Hematopoietic multipotent progenitor cell treated with erythropoietin and hydrocortisone succinate and interleukin-3 and kit ligand, for 8 days (in vitro differentiated cells): ENCODE measurements at regions not wholly inside any gene's neighbourhood (a gene's known extent, or its start where the extent isn't known, plus 50 kb on each side); places are given as distances from the start of the nearest gene placed in this dataset.

Experiments used
- DNase-seq: peaks from one replicate; pipeline ENCODE4 v3.0.0-alpha.2; 2015

DNA sequence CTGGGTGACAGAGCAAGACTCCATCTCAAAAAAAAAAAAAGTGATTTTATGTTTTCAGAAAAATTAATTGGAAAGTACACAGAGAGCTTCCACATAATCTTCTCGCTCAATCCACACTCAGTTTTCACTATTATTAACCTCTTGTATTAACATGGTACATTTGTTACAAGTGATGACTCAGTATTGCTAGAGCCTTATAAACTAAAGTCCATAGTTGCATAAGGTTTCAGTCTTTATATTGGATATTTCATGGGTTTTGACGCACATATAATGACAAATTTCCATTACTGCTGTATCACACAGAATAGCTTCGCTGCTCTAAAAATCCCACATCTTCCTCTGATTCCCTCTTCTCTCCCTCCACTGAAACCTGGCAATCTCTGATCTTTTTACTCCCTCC, 603.5 kb downstream of the XIRP2 start:
- DNase-seq: no peak

DNA sequence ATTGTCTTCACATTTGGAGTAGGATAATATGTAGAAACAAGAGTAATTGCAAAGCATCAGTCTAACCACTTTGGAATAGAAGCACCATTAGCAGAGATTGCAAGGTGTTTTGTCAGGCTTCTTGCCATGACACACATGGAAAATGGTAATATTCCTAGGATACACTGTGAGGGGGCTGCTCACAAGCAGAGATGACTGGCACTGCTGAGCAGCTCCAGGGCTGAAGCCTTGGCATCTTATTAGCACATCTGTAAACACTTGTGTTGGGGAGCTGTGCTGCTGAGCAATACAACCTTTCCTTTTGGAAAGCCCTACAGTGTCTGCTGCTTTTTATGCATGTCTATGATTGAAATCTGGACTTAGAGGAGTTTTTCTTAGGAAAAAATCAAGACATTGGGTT, 602.2 kb downstream of the XIRP2 start:
- DNase-seq: no peak

DNA sequence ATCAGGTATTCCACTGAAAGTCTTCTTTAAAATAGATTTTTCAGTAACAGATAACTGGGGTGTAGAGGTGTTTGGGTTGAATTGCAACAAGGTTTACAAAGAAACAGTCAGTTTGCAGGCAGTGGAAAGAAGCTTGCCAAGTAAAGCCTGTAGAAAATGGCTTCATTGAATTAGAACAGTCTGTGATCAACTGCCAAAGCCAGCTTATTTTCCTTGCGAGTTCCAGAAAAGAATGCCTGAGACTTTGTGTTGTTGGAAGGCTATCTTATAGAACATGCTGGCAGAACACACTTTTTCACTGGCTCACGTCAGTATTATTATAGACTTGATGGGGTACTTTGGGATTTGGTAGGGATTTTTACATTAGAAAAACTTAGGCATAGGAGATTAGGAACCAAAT, 601.0 kb downstream of the XIRP2 start:
- no peak for DNase-seq

DNA sequence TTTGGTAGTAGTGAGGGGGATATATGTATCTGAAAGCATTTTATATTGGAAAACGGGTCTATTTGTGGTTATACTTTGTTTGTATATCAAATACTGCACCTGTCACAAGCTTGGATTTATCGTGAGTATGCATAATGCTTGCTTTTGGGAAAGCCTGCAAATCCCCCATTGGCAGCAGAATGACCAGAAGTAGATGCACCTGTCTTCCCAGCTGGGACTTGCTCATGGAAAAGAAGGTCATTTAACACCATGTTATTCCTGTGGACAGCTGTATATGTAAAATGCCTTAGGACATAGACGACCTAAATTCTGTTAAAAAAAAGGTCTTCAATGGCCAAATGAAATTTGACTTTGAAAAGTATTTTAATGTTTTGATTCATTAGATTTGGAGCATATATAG, 599.4 kb downstream of the XIRP2 start:
- DNase-seq: no peak

DNA sequence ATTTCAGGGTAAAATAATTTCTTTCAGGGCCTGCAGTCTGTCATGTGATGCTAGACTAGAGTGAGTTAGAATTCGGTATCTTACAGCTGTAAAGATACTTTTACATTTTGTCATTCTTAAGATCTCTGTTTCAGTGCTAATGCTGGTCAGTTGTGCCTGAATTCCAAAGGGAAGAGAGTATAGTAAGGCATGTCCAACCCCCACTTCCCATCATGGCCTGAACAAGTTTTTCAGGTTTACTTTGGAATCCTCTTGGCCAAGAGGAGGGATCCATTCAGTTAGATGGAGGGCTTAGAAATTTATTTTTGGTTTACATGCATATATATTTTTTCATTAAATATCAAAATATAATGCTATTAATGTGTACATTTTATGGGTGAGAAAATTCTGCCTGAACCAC, 596.6 kb downstream of the XIRP2 start:
- no peak for DNase-seq

DNA sequence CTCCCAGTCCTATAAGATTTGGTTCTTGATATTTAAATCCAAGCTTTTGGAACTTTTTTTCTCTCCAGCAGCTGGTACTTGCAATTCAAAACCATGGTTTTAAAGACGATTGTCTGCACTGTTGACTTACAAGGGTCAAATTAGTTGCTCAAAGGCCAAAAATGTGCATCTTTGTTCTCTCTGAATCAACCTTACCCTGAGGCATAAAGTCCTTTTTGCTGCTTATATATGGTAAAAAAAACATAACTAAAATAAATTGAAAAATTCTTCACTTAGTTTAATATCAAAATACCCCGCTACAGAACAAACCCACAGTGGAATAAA, 592.7 kb downstream of the XIRP2 start:
- DNase-seq: no peak

DNA sequence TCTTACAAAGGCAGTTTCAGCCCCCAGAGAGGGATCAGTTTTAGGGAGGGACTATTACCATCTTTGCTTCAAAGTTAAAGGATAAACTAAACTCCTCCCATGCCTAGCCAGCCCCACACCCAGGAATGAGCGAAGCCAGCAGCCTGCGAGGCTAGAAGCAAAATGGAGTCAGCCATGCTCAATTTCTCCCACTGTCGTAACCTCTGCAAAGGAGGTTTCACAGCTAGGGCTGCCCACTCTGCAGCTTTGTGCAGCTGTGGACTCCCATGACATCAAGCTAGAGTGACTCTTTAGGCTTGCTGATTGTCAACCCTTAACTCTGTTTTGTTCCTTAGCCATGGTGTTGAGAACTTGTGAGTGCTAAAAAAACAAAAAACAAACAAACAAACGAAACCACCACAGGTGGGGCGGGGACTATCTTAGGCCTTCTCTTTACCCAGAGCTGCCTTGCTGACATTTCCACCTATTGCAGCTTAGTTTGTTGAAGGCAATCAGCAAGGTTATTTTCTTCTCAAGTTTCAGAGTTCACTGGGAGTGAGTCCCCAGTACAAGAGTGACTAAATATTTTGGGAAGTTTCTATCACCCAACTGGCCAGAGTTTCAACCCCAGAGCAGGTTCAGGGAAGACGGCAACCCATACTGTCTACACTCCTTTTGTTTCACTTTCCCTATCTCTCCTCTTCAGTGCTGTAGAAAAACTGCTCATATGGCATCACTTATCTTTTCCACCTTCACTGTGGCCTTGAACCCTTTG, 592.1 kb downstream of the XIRP2 start:
- DNase-seq: no peak

DNA sequence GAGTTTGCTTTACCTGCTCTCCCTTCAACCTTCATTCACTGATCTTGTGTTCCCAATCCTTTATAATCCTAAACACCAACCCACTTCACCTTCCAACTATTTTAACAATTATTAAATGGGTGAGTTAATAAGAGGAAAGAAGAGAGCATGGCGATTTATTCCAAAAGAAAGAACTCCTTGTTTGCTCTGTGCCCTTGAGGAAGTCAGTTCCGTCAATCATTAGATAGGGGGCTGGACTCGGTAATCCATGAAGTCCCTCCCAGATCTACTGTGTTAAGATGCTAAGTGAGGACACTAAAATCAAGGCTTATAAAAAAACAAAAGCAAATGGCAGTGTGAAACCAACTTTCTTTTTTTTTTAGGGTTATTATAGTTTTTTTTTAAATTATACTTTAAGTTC, 589.9 kb downstream of the XIRP2 start:
- no peak for DNase-seq

DNA sequence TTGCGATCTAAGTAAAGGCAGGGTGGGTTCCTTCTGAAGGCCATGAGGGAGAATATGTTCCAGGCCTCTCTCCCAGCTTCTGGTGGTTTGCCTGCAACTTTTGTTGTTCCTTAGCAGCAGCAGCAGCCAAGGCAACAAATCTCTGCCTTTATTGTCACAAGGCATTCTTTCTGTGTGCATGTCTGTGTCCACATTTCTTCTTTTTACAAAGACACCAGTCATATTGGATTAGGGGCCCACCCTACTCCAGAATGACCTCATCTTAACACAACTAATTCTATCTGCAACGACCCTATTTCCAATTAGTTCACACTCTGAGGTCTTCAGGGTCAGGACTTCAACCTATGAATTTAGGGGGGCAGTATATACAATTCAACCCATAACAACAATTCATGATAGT, 587.5 kb downstream of the XIRP2 start:
- DNase-seq: no peak

DNA sequence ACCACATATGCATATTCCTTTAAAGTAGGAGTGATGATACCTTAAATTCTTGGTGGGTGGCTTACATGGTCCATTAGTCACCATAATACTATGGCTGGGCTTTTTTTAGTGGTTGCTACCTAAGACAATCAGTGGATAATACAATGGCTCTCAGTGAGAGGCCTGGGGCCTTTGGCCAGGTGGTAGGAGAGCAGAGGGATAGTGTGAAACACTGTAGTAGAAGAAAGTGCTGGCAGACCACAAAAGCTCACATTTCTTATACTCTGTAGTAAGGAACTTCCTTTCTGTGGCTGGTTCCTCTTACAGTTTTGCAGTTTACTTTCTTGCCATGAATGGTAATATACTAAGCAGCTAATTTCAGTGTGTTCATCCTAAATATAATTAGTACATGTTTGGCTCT, 583.5 kb downstream of the XIRP2 start:
- no peak for DNase-seq

DNA sequence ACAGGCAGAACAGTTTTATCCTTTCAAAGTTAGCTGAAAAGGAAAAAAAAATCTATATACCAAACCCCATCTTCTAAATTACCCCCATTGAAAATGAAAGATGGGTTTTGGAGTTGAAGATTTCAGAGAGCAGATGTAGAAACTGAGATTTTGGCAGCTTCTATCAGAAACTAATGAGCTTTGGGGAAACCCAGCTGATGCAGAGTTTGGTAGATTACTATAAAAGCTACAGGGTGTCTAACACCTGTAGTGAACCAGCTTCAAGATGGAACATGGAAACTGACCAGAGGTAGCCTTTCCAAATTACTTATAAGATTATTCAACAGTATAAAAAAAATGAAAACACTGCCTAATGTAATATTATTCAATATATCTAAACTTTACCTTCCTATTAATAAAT, 583.1 kb downstream of the XIRP2 start:
- DNase-seq: no peak

DNA sequence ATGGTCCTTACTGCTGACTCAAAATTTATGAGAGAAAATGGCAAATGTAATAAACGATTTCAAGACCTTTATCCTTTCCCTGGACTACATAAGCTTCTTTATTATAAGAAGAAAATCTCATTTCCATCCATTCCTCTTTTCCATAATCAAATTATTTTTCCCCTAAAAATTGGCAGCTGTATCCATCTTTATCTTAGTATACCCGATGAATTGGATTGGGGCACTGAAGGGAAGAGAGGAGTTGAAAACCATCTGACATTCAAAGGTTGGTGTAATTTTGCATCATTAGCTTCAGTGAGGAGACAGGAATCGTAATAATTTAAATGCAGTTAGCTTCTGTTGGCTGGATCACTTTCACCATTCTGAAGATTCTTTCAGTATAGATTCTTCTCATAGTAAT, 574.1 kb downstream of the XIRP2 start:
- DNase-seq: no peak

DNA sequence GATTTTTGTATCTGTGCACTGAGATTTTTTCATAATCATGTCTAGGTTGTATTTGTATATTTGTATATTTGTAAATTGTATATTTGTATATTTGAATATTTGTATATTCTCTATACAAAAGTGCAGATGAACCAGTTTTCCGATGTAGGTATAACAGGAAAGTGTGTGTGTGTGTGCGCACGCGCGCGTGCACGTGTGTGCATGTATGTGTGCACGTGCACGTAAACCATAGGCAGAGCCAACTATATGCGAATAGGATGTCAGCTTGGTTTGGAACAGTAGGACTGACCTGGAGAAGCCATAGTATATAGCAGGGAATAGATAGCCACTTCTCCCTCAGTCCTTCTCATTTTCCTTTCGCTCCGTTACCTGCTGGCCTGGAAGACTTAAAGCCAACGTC, 565.8 kb downstream of the XIRP2 start:
- no peak for DNase-seq

DNA sequence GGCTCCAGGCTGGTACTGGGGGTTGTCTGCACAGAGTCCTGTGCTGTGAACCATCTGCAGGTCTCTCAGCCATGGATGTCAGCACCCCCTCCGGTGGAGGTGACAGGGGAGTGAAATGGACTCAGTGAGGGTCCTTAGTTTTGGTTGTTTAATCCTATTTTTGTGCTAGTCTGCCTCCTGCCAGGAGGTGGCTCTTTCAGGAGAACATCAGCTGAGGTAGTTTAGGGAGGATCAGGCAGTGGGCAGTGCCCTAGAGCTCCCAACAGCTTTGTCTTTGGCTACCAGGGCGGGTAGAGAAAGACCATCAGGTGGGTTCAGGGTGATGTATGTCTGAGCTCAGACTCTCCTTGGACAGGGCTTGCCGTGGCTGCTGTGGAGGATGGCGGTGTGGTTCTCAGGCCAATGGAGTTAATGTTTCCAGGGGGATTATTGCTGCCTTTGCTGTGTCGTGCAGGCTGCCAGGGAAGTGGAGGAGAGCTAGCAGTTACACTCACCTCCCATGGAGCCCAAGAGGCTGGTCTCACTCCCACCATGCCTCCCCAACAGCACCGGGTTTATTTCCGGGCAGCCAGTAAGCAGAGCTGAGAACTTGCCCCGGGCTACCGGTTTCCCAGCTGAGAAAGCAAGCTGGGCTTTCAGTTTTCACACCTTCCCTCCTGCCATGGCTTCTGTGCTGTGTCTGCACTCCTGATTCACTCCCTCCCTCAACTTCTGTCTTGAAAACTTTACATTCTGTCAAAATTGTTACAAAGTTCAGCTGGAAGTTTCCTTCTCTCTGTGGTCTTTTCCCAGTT, 563.4 kb downstream of the XIRP2 start:
- DNase-seq: no peak

DNA sequence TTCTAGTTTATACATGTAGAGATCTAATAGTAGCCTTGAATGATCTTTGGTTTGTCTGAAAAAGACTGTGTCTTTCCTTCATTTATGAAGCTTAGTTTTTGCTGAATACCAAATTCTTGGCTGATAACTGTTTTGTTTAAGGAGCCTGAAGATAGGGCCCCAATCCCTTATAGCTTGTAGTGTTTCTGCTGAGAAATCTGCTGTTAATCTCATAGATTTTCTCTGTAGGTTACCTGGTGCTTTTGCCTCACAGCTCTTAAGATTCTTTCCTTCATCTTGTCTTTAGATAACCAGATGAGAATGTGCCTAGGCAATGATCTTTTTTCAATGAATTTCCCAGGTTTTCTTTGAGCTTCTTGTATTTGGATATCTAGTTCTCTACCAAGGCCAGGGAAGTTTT, 562.1 kb downstream of the XIRP2 start:
- DNase-seq: no peak

DNA sequence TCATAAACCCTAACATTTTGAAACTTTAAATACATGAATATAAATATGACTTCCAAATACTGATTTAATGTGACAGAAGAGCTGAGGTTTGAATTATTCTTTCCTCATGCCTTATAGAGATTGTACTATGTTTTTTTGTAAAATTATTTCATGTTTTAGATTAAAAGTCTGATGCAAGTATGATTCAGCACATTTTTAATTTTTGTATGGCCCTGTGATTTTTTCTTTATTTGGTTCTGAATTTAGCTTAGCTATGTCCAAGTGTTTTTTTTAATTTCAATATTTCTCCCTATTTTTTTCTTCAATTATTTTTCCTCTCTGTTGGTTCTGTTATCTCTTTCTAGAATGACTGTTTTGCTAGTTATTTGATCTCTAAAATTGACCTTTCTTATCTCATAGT, 552.1 kb downstream of the XIRP2 start:
- no peak for DNase-seq

DNA sequence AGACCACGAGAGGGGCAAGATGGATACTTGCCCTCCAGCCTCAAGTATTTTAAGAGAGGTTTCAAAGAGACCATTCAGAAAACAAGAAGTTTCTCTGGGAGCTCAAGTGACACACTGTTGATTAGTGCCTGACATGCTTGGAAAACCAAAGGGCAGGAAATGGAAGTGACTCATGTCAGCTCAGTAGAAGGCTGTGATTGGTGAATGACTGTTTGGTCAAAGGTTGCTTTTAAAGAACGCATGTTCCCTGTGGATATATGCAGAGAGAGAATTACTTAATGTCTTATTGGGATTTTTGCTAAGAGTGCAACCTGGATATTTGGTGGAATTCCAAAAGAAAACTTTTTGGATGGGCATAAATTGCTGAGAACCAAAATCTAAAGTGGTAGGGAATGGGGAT, 549.9 kb downstream of the XIRP2 start:
- no peak for DNase-seq

DNA sequence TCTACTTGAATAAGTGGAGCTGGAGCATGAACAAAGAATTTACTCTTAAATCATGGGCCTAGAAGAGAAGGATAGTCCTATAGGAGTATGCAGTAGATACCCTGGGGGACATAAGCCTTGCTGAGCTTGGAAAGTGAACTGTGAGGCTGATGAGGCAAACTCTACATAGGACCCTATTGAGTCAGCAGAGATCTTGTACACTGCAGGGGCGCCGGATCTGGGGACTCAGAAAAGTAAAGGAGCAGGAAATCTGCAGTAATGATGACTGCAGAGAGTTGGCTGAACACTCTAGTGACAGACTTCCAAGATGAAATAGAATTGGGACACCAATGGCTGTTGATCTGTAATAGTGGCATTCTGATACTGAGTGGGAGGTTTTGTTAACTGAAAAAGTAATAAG, 543.7 kb downstream of the XIRP2 start:
- no peak for DNase-seq

DNA sequence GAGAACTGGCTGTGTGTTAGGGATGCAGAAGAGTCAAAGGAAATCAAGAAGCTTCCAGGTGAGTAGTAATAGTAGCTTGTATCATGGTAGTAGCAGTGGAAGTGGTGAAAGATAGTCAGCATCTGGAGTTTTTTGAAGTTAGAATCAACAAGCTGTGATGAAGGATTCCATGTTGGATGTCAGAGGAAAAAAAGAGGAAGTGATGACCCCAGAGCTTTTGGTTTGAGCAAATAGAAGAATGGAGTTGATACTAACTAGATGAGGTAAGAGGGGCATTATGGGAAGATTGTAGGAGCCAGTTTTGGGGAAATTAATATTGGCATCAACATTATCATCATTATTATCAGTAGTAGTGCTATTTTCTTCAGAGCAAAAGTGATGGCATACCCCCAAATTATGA, 542.2 kb downstream of the XIRP2 start:
- no peak for DNase-seq

DNA sequence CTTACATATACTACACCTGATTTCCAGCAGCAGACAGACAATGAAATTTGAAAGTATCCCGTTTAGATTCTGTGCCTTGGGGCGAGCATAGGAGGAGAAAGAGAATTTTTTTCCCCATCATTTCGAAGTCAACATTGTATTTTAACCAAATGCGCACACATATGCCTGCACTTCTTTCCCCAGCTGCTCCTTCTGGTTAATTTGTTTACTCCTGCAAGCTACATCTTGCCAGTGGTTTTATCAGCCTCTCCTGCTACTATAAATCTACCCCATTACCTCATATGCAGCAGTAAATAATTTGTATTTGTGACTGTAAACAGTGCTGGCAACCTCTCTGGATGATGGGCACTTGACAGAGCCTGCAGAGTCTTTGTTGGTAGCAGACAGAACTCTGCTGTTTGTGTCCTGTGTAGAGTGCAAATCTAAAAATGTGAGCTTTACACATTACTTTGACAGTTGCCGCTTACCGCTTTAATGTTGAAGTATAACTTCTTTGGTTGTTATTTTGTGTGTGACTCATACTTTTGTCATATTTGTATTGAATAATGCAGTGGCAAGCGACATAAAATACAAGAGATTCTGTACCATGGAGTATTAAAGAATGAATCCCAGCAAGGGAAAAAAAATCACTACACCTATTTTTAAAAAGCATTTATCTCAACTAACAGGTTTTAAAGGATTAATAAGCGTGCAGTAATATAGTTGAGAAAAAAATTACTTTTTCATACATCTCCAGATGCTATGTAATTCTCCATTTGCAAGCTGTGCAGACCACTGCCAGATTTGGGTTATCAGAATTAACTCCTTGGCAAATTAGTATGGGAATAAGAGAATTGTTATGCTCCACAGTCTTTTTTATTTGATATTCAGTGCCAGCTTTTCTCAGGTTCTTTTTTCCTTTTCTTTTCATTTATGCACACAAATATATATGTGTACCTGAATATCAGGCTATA, 536.8 kb downstream of the XIRP2 start:
- no peak for DNase-seq

DNA sequence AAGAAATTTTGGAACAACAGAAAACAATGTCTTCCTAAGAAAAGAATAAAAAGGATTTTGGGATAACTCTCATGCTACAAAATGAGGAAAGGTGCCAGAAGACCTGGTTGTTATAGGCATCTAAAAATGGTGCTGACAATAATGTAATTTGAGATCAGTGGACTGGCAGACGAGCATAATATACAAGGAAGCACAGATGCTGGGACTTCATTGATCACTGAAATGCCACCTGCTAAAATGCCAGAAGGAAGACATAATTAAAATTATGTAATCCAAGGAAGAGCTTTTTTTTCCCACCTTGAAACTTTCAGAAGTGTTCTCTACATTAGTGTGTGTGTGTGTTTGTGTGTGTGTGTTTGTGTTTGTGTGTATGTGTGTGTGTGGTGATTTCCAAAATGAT, 535.9 kb downstream of the XIRP2 start:
- no peak for DNase-seq

DNA sequence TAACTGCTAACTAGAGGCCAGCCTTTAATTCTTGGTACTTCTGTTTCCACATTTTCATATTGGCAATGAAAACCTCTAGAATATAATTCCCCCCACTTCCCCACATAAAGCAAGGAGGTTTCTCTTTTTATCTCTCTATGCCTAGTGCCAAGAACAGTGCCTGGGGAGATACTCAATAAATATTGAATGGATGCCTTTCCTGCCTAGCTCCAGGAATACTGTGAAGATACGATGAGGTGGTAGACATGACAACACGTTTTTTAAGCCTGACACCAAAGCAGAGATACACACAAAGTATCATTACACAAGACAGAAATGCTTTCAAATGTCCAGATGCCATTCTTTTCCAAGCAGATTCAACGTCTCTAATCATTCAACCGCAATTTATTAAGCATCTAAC, 535.5 kb downstream of the XIRP2 start:
- DNase-seq: no peak

DNA sequence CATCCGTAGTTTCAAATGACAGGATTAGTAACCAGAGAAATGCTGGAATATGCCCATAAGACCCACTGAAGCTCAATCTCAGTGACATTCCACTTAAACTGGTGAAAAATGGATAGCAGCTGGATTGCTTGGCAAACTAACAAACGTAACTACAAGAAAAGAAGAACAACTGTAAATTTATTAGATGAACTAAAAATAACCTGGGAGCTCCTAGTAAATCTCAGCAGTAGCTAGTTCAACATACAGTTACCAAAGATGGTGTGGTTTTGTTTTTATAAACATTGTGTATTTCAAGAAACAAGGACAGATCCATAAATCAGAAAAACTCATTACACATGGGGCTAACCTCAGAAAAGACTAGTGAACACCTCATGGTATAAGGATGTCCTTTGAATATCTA, 531.9 kb downstream of the XIRP2 start:
- no peak for DNase-seq

DNA sequence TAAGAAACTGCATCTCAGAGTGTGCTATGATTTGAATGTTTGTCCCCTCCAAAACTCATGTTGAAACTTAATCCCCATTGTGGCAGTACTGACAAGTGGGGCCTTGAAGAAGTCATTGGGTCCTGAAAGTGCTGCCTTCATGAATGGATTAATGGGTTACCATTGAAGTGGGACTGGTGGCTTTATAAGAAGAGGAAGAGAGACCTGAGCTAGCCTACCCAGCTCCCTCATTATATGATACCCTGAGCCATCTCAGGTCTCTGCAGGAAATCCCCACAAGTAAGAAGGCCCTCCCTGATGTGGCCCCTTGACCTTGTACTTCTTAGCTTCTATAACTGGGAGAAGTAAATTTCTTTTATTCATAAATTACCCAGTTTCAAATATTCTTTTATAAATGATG, 526.8 kb downstream of the XIRP2 start:
- DNase-seq: no peak
